Stimulated activated CD8-positive, alpha-beta memory T cell treated with anti-CD3 and anti-CD28 coated beads, Interleukin-7, amount 100 ng/mL, for 1 hour (primary cell): ENCODE measurements at regions not wholly inside any gene's neighbourhood (a gene's known extent, or its start where the extent isn't known, plus 50 kb on each side); places are given as distances from the start of the nearest gene placed in this dataset.
"Not testable (repeated sequence)": the region's sequence is repeated elsewhere in the genome, so short reads cannot be mapped to it uniquely, and the experiment has no call there.

Source experiments
- DNase-seq, 2 donors: peaks; one replicate each; pipeline ENCODE4 v3.0.0-alpha.2; 2020; ENCODE audit warnings: low read depth in 2 of 2

- DNase-seq = no peak
These were observed 233.9 kb downstream of the ZIC5 start for GRCh38 chr13:99737481-99738245.

GRCh38 chr13:99736541-99736940, 235.0 kb downstream of the ZIC5 start:
- DNase-seq = no peak

GRCh38 chr13:99734013-99734693, 232.9 kb downstream of the TM9SF2 start:
- no peak for DNase-seq

- DNase-seq = no peak
These were observed 232.1 kb downstream of the TM9SF2 start for GRCh38 chr13:99733346-99733745.

GRCh38 chr13:99731747-99732146, 230.5 kb downstream of the TM9SF2 start:
- no peak for DNase-seq

- no peak for DNase-seq
These were observed 229.1 kb downstream of the TM9SF2 start for GRCh38 chr13:99730403-99730802.

- DNase-seq = no peak
These were observed 228.5 kb downstream of the TM9SF2 start for GRCh38 chr13:99729745-99730144.

GRCh38 chr13:99727651-99728050, 226.4 kb downstream of the TM9SF2 start:
- not testable (repeated sequence) for DNase-seq

GRCh38 chr13:99726282-99726894, 225.1 kb downstream of the TM9SF2 start:
- no peak for DNase-seq

GRCh38 chr13:99725644-99726043, 224.4 kb downstream of the TM9SF2 start:
- no peak for DNase-seq

- DNase-seq = no peak
These were observed 223.6 kb downstream of the TM9SF2 start for GRCh38 chr13:99724633-99725517.

- DNase-seq = no peak
These were observed 222.6 kb downstream of the TM9SF2 start for GRCh38 chr13:99723878-99724277.

GRCh38 chr13:99722931-99723330, 221.7 kb downstream of the TM9SF2 start:
- no peak for DNase-seq

- DNase-seq = no peak
These were observed 221.1 kb downstream of the TM9SF2 start for GRCh38 chr13:99722338-99722818.

- no peak for DNase-seq
These were observed 220.5 kb downstream of the TM9SF2 start for GRCh38 chr13:99721606-99722337.

GRCh38 chr13:99717959-99718674, 216.8 kb downstream of the TM9SF2 start:
- no peak for DNase-seq

- DNase-seq = no peak
These were observed 207.9 kb downstream of the TM9SF2 start for GRCh38 chr13:99709134-99709533.

GRCh38 chr13:99704390-99704789, 203.1 kb downstream of the TM9SF2 start:
- DNase-seq = no peak

GRCh38 chr13:99703908-99704307, 202.6 kb downstream of the TM9SF2 start:
- no peak for DNase-seq

GRCh38 chr13:99702687-99703319, 201.5 kb downstream of the TM9SF2 start:
- DNase-seq = no peak
